ENCODE measurements at regions not wholly inside any gene's neighbourhood (a gene's known extent, or its start where the extent isn't known, plus 50 kb on each side); places are given as distances from the start of the nearest gene placed in this dataset.

- no peak for DNase-seq (ENCODE audit: low read depth)
- no peak overlapping the region for H3K4me3 ChIP-seq (ENCODE audit: low read depth, low read length)
- TF ChIP-seq MYC (IDR thresholded peaks at IDR 0.05; ENCODE audit: low read depth, low read length) = no peak
- TF ChIP-seq CTCF (IDR thresholded peaks at IDR 0.05; ENCODE audit: low read depth, low read length) = no peak
- no peak for TF ChIP-seq MAX (IDR thresholded peaks at IDR 0.05; ENCODE audit: low read depth, low read length)
- no peak for TF ChIP-seq POLR2A (IDR thresholded peaks at IDR 0.05; ENCODE audit: extremely low read depth, insufficient read length)
These were observed 1126.4 kb downstream of the TBC1D22A start for GRCh38 chr22:47888817-47889216.

- no peak overlapping the region for H3K4me3 ChIP-seq (ENCODE audit: low read depth, low read length)
- TF ChIP-seq MAX (IDR thresholded peaks at IDR 0.05; ENCODE audit: low read depth, low read length) (no peak), MYC (IDR thresholded peaks at IDR 0.05; ENCODE audit: low read depth, low read length) (no peak)
- no peak for DNase-seq (ENCODE audit: low read depth)
These were observed 1122.3 kb downstream of the TBC1D22A start for GRCh38 chr22:47884775-47885174.

- DNase-seq (ENCODE audit: low read depth) = no peak
These were observed 1121.8 kb downstream of the TBC1D22A start for GRCh38 chr22:47884200-47884599.

GRCh38 chr22:47883757-47884156 is 1121.3 kb downstream of the TBC1D22A start:
- H3K4me3 ChIP-seq (ENCODE audit: low read depth, low read length) = no peak overlapping the region
- no peak for TF ChIP-seq CTCF (IDR thresholded peaks at IDR 0.05; ENCODE audit: low read depth, low read length)
- TF ChIP-seq MYC (IDR thresholded peaks at IDR 0.05; ENCODE audit: low read depth, low read length) = no peak
- TF ChIP-seq MAX (IDR thresholded peaks at IDR 0.05; ENCODE audit: low read depth, low read length) = no peak
- TF ChIP-seq POLR2A (IDR thresholded peaks at IDR 0.05; ENCODE audit: extremely low read depth, insufficient read length) = no peak
- no peak for DNase-seq (ENCODE audit: low read depth)

More at GRCh38 chr22:47884200-47884599, 1121.8 kb downstream of the TBC1D22A start:
- TF ChIP-seq CTCF (IDR thresholded peaks at IDR 0.05; ENCODE audit: low read depth, low read length) = no peak
- no peak for TF ChIP-seq MAX (IDR thresholded peaks at IDR 0.05; ENCODE audit: low read depth, low read length)
- TF ChIP-seq MYC (IDR thresholded peaks at IDR 0.05; ENCODE audit: low read depth, low read length) = no peak
- TF ChIP-seq POLR2A (IDR thresholded peaks at IDR 0.05; ENCODE audit: extremely low read depth, insufficient read length) = no peak
- H3K4me3 ChIP-seq (ENCODE audit: low read depth, low read length) = no peak overlapping the region

GRCh38 chr22:47879346-47879745 is 1116.9 kb downstream of the TBC1D22A start:
- no peak for DNase-seq (ENCODE audit: low read depth)
- TF ChIP-seq MAX (IDR thresholded peaks at IDR 0.05; ENCODE audit: low read depth, low read length) (no peak), POLR2A (IDR thresholded peaks at IDR 0.05; ENCODE audit: extremely low read depth, insufficient read length) (no peak), CTCF (IDR thresholded peaks at IDR 0.05; ENCODE audit: low read depth, low read length) (no peak), MYC (IDR thresholded peaks at IDR 0.05; ENCODE audit: low read depth, low read length) (no peak)

GRCh38 chr22:47878460-47878859 is 1116.0 kb downstream of the TBC1D22A start:
- no peak overlapping the region for H3K4me3 ChIP-seq (ENCODE audit: low read depth, low read length)
- no peak for TF ChIP-seq MAX (IDR thresholded peaks at IDR 0.05; ENCODE audit: low read depth, low read length)
- no peak for TF ChIP-seq CTCF (IDR thresholded peaks at IDR 0.05; ENCODE audit: low read depth, low read length)
- no peak for TF ChIP-seq MYC (IDR thresholded peaks at IDR 0.05; ENCODE audit: low read depth, low read length)
- TF ChIP-seq POLR2A (IDR thresholded peaks at IDR 0.05; ENCODE audit: extremely low read depth, insufficient read length) = no peak
- no peak for DNase-seq (ENCODE audit: low read depth)

More at GRCh38 chr22:47879346-47879745, 1116.9 kb downstream of the TBC1D22A start:
- H3K4me3 ChIP-seq (ENCODE audit: low read depth, low read length) = no peak overlapping the region

Measured in NB4 (cell line).